ENCODE measurements at regions not wholly inside any gene's neighbourhood (a gene's known extent, or its start where the extent isn't known, plus 50 kb on each side); places are given as distances from the start of the nearest gene placed in this dataset.

- Histone ChIP-seq H3K4me1 (ENCODE audit: insufficient read depth, low read length, poor library complexity, severe bottlenecking) (no peaks in the 10 kb centered on the region), H2AFZ (ENCODE audit: low read length) (no peak overlapping the region), H3K79me2 (ENCODE audit: insufficient read depth, low read depth, low read length) (no peaks in the 10 kb centered on the region), H3K9me3 (ENCODE audit: low read length) (no peaks in the 10 kb centered on the region), H3K9me2 (ENCODE audit: insufficient read depth, low read length) (no peaks in the 10 kb centered on the region), H4K20me1 (ENCODE audit: insufficient read depth, low read length) (no peaks in the 10 kb centered on the region), H3K36me3 (ENCODE audit: insufficient read depth, low read length) (no peaks in the 10 kb centered on the region), H3K27ac (ENCODE audit: low read depth, low read length, poor library complexity, severe bottlenecking) (no peak overlapping the region), H3K4me3 (ENCODE audit: low read depth, low read length, poor library complexity, severe bottlenecking) (no peak overlapping the region), H3K4me2 (ENCODE audit: low read length) (no peak overlapping the region)
- peak; percentile 40 for TF ChIP-seq CTCF (conservative IDR thresholded peaks at IDR 0.05; ENCODE audit: low read length)
- no peak for TF ChIP-seq EZH2phosphoT487 (IDR thresholded peaks at IDR 0.05; ENCODE audit: borderline replicate concordance, low read depth, low read length)
- POLR2A ChIA-PET, result interaction anchor here (0.6 kb wide), 1 partner anchor 16 kb away, joined by 4 read pairs; no protein-coding TSS in a partner anchor
- no peak for DNase-seq (ENCODE audit: low spot score)
- intact Hi-C loops (cut with micrococcal nuclease; ENCODE audit: unreplicated experiment), result no loop called here
- CTCF ChIA-PET (ENCODE audit: unreplicated experiment), result no interaction called here
- no TSS peak for BruUV-seq (replicated peaks)
Observed at GRCh38 chr10:107264742-107265141, 100.2 kb upstream of the SORCS1 start.

GRCh38 chr10:107244122-107244521 lies 79.6 kb upstream of the SORCS1 start:
- ChIA-PET CTCF (ENCODE audit: unreplicated experiment) (no interaction called here), POLR2A (no interaction called here)
- no peak for DNase-seq (ENCODE audit: low spot score)
- TF ChIP-seq EZH2phosphoT487 (IDR thresholded peaks at IDR 0.05; ENCODE audit: borderline replicate concordance, low read depth, low read length), result no peak
- TF ChIP-seq CTCF (conservative IDR thresholded peaks at IDR 0.05; ENCODE audit: low read length), result no peak
- no peak overlapping the region for H2AFZ ChIP-seq (ENCODE audit: low read length)
- H4K20me1 ChIP-seq (ENCODE audit: insufficient read depth, low read length), result no peaks in the 10 kb centered on the region
- no peak overlapping the region for H3K4me2 ChIP-seq (ENCODE audit: low read length)
- no peak overlapping the region for H3K27ac ChIP-seq (ENCODE audit: low read depth, low read length, poor library complexity, severe bottlenecking)
- H3K4me3 ChIP-seq (ENCODE audit: low read depth, low read length, poor library complexity, severe bottlenecking), result no peak overlapping the region
- no peaks in the 10 kb centered on the region for H3K36me3 ChIP-seq (ENCODE audit: insufficient read depth, low read length)
- H3K79me2 ChIP-seq (ENCODE audit: insufficient read depth, low read depth, low read length), result no peaks in the 10 kb centered on the region
- intact Hi-C loops (cut with micrococcal nuclease; ENCODE audit: unreplicated experiment), result no loop called here
- H3K9me2 ChIP-seq (ENCODE audit: insufficient read depth, low read length), result no peaks in the 10 kb centered on the region
- H3K9me3 ChIP-seq (ENCODE audit: low read length), result no peaks in the 10 kb centered on the region
- H3K4me1 ChIP-seq (ENCODE audit: insufficient read depth, low read length, poor library complexity, severe bottlenecking), result no peaks in the 10 kb centered on the region
- no TSS peak for BruUV-seq (replicated peaks)

GRCh38 chr10:107238275-107238674 lies 73.8 kb upstream of the SORCS1 start:
- H3K9me3 ChIP-seq (ENCODE audit: low read length), result no peaks in the 10 kb centered on the region

More at GRCh38 chr10:107238275-107238674, 73.8 kb upstream of the SORCS1 start:
- intact Hi-C loops (cut with micrococcal nuclease; ENCODE audit: unreplicated experiment), result no loop called here
- Histone ChIP-seq H2AFZ (ENCODE audit: low read length) (no peak overlapping the region), H3K9me2 (ENCODE audit: insufficient read depth, low read length) (no peaks in the 10 kb centered on the region), H3K4me3 (ENCODE audit: low read depth, low read length, poor library complexity, severe bottlenecking) (no peak overlapping the region), H4K20me1 (ENCODE audit: insufficient read depth, low read length) (no peaks in the 10 kb centered on the region), H3K27ac (ENCODE audit: low read depth, low read length, poor library complexity, severe bottlenecking) (no peak overlapping the region), H3K36me3 (ENCODE audit: insufficient read depth, low read length) (no peaks in the 10 kb centered on the region), H3K4me2 (ENCODE audit: low read length) (no peak overlapping the region), H3K4me1 (ENCODE audit: insufficient read depth, low read length, poor library complexity, severe bottlenecking) (no peaks in the 10 kb centered on the region), H3K79me2 (ENCODE audit: insufficient read depth, low read depth, low read length) (no peaks in the 10 kb centered on the region)
- POLR2A ChIA-PET, result no interaction called here
- DNase-seq (ENCODE audit: low spot score), result no peak
- CTCF ChIA-PET (ENCODE audit: unreplicated experiment), result no interaction called here
- no TSS peak for BruUV-seq (replicated peaks)
- TF ChIP-seq EZH2phosphoT487 (IDR thresholded peaks at IDR 0.05; ENCODE audit: borderline replicate concordance, low read depth, low read length) (no peak), CTCF (conservative IDR thresholded peaks at IDR 0.05; ENCODE audit: low read length) (no peak)

Data from OCI-LY7 (cell line).